WI38 (cell line): ENCODE measurements at regions not wholly inside any gene's neighbourhood (a gene's known extent, or its start where the extent isn't known, plus 50 kb on each side); places are given as distances from the start of the nearest gene placed in this dataset.

ENCODE experiments used
- H3K4me3 ChIP-seq: 2 replicates; pipeline ENCODE4 v1.5.1; 2011; ENCODE audit warnings: low read depth, mild to moderate bottlenecking, control low read depth, low read length
- TF ChIP-seq, protein P1 (sequence below): IDR thresholded peaks from 2 replicates; pipeline ENCODE4 v1.5.1; 2012; ENCODE audit warnings: low read depth, mild to moderate bottlenecking, control low read depth, low read length

DNA sequence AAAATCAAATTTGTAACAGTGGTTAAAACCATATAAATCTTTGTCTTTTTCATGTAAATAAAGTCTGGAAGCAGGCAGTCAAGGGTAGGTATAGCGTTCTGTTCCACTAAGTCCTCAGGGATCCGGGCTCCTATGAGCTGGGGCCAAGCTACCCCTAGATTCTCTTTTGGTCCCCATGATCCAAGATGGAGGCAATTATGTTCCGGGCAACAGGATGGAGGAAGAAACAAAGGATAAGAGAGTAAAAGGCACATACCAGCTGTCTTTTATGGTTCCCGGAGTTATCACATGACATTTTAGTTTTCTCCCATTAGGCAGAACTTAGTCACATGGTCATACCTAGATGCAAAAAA, 224.4 kb upstream of the NFE2L3 start:
- no peak overlapping the region for H3K4me3 ChIP-seq
- TF ChIP-seq, protein P1, sequence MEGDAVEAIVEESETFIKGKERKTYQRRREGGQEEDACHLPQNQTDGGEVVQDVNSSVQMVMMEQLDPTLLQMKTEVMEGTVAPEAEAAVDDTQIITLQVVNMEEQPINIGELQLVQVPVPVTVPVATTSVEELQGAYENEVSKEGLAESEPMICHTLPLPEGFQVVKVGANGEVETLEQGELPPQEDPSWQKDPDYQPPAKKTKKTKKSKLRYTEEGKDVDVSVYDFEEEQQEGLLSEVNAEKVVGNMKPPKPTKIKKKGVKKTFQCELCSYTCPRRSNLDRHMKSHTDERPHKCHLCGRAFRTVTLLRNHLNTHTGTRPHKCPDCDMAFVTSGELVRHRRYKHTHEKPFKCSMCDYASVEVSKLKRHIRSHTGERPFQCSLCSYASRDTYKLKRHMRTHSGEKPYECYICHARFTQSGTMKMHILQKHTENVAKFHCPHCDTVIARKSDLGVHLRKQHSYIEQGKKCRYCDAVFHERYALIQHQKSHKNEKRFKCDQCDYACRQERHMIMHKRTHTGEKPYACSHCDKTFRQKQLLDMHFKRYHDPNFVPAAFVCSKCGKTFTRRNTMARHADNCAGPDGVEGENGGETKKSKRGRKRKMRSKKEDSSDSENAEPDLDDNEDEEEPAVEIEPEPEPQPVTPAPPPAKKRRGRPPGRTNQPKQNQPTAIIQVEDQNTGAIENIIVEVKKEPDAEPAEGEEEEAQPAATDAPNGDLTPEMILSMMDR = no peak

DNA sequence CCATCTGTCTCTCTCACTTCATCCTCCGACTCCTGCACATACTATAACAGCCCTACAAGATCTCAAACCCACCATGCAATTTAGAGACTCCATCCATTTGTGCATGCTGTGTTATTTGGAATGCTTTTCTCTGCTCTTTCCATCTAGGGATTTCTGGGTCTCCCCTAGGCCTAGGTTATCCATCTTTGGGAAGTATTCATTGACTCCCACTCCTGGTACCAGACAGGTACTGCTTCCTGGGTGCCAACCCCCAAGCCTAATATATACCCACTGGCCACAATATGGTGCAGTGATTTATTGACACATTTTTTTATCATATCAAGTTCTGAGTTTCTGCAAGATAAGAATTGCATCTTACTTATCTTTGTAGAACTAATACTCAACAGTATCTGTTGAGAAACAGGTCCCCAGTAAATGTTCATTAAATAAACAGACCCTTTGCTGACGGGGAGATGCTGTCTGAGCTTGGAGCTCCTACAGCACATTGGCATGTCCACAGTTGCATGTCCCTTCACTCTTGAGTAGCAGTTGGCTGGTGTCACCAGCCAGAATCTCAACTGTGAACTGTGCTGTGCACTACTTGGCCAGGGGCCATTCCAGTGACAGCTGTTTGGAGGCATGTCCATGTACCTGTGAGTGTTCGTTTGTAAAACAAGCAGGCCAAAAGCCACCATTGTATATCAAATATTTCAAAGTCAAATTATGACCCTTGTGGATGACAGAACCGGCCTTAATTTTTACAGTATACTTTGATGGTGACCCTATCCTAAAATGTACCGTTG, 223.3 kb upstream of the NFE2L3 start:
- TF ChIP-seq, protein P1 = no peak
- no peak overlapping the region for H3K4me3 ChIP-seq

- TF ChIP-seq, protein P1 = no peak
These were observed 222.6 kb upstream of the NFE2L3 start for GRCh38 chr7:25929448-25929847.

GRCh38 chr7:25930492-25931048, 221.4 kb upstream of the NFE2L3 start:
- H3K4me3 ChIP-seq = no peak overlapping the region
- TF ChIP-seq, protein P1 = no peak

More at GRCh38 chr7:25929448-25929847, 222.6 kb upstream of the NFE2L3 start:
- no peak overlapping the region for H3K4me3 ChIP-seq

- no peak overlapping the region for H3K4me3 ChIP-seq
- TF ChIP-seq, protein P1 = no peak
These were observed 220.8 kb upstream of the NFE2L3 start for GRCh38 chr7:25931156-25931555.

- no peak overlapping the region for H3K4me3 ChIP-seq
- TF ChIP-seq, protein P1 = no peak
These were observed 218.1 kb upstream of the NFE2L3 start for GRCh38 chr7:25933921-25934320.

DNA sequence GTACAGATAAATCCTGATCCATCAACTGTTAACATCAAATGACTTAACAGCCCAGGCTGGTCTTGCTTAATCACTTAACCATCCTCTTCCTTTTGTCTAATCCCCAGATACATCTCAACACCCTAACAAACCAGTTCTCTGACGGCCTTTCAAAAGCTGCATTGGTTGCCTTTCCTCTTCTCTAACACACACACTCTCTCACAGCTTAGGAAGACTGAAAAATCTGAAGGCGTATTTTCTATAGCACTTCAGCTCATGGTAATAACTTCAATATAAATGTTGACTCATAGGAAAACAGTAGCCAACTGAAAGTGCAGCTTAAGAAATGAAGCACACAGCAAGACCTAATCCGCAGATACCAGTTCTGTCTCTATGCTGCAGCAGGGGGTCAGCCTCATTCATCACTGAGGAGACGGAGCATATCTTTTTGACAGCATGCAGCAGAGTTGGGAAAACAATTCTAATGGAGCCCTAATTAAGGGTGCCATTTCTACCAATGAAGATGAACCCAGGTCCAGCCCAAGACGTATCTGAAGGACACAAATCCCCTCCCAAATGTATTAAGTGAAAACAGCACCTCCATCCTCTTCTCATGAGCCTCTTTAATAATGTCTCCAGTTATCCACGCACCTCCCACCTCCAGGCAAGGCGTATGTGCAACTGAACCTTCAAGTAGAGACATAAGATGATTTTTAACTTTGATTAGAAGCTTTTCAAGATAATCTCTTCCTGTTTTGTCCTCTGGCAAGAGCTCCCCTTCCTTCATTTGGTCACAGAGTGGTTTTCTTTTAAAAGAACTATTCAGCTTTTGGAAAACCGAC, 211.7 kb upstream of the NFE2L3 start:
- no peak overlapping the region for H3K4me3 ChIP-seq
- TF ChIP-seq, protein P1 = no peak
